Activated CD4-positive, alpha-beta T cell treated with anti-CD3 and anti-CD28 coated beads, Interleukin-2, amount 50 U/mL, for 48 hours (primary cell): ENCODE measurements at regions not wholly inside any gene's neighbourhood (a gene's known extent, or its start where the extent isn't known, plus 50 kb on each side); places are given as distances from the start of the nearest gene placed in this dataset.

Experiments
- DNase-seq, 2 experiments: peaks; one replicate each; pipeline ENCODE4 v3.0.0-alpha.2; 2020

- no peak for DNase-seq
Measured at GRCh38 chr2:38446906-38447561, 70.0 kb upstream of the ATL2 start.

GRCh38 chr2:38446418-38446817 lies 69.3 kb upstream of the ATL2 start:
- no peak for DNase-seq

- DNase-seq, result no peak
Measured at GRCh38 chr2:38444247-38444646, 67.2 kb upstream of the ATL2 start.

GRCh38 chr2:38442643-38443541 lies 65.8 kb upstream of the ATL2 start:
- DNase-seq, result no peak

- DNase-seq, result no peak
Measured at GRCh38 chr2:38441346-38441745, 64.3 kb upstream of the ATL2 start.

GRCh38 chr2:38440655-38441054 lies 63.6 kb upstream of the ATL2 start:
- DNase-seq, result no peak

- DNase-seq, result no peak
Measured at GRCh38 chr2:38439863-38440262, 62.8 kb upstream of the ATL2 start.

- peak; percentile 3 to 18 for DNase-seq
Measured at GRCh38 chr2:38438883-38439612, 62.0 kb upstream of the ATL2 start.

- DNase-seq, result no peak
Measured at GRCh38 chr2:38438133-38438882, 61.2 kb upstream of the ATL2 start.

GRCh38 chr2:38436227-38436664 lies 59.2 kb upstream of the ATL2 start:
- DNase-seq, result no peak

- no peak for DNase-seq
Measured at GRCh38 chr2:38435775-38436174, 58.7 kb upstream of the ATL2 start.

GRCh38 chr2:38434595-38434994 lies 57.5 kb upstream of the ATL2 start:
- no peak for DNase-seq

- no peak for DNase-seq
Measured at GRCh38 chr2:38433607-38433975, 56.5 kb upstream of the ATL2 start.

GRCh38 chr2:38432820-38433606 lies 55.9 kb upstream of the ATL2 start:
- no peak for DNase-seq

GRCh38 chr2:38430597-38431207 lies 53.6 kb upstream of the ATL2 start:
- no peak for DNase-seq

GRCh38 chr2:38430196-38430595 lies 53.1 kb upstream of the ATL2 start:
- DNase-seq, result no peak

GRCh38 chr2:38427936-38428335 lies 50.9 kb upstream of the ATL2 start:
- no peak for DNase-seq

- no peak for DNase-seq
Measured at GRCh38 chr2:38427054-38427453, 50.0 kb upstream of the ATL2 start.
